Effector memory CD8-positive, alpha-beta T cell (primary cell): ENCODE measurements at regions not wholly inside any gene's neighbourhood (a gene's known extent, or its start where the extent isn't known, plus 50 kb on each side); places are given as distances from the start of the nearest gene placed in this dataset.

ENCODE experiments used
- ATAC-seq: fragments of 150-1000 bp; cut with Tn5 transposase; replicated peaks from 2 replicates; pipeline ENCODE4 v1.10.0; 2021; ENCODE audit warnings: mild to moderate bottlenecking, moderate library complexity
- DNase-seq, 3 experiments: peaks; one replicate each; pipeline ENCODE4 v3.0.0; 2021
- H3K27ac Mint-ChIP-seq, 2 donors: one replicate each; pipeline ENCODE4 v1.8.0; 2022; ENCODE audit warnings: mild to moderate bottlenecking in 2 of 2, mixed read lengths in 2 of 2, moderate library complexity in 2 of 2
- H3K27me3 Mint-ChIP-seq, 2 donors: one replicate each; pipeline ENCODE4 v1.8.0; 2022; ENCODE audit warnings: mixed read lengths in 2 of 2
- H3K36me3 Mint-ChIP-seq: one replicate; pipeline ENCODE4 v1.8.0; 2022; ENCODE audit warnings: mild to moderate bottlenecking, moderate library complexity, mixed read lengths; ENCODE audit not compliant: insufficient read depth
- H3K4me1 Mint-ChIP-seq, 2 donors: one replicate each; pipeline ENCODE4 v1.8.0; 2022; ENCODE audit warnings: low read depth in 2 of 2, mixed read lengths in 2 of 2
- H3K4me3 Mint-ChIP-seq, 2 donors: one replicate each; pipeline ENCODE4 v1.8.0; 2022; ENCODE audit warnings: mild to moderate bottlenecking in 2 of 2, mixed read lengths in 2 of 2, moderate library complexity in 2 of 2
- H3K9me3 Mint-ChIP-seq, 2 donors: one replicate each; pipeline ENCODE4 v1.8.0; 2022; ENCODE audit warnings: mixed read lengths in 2 of 2

DNA sequence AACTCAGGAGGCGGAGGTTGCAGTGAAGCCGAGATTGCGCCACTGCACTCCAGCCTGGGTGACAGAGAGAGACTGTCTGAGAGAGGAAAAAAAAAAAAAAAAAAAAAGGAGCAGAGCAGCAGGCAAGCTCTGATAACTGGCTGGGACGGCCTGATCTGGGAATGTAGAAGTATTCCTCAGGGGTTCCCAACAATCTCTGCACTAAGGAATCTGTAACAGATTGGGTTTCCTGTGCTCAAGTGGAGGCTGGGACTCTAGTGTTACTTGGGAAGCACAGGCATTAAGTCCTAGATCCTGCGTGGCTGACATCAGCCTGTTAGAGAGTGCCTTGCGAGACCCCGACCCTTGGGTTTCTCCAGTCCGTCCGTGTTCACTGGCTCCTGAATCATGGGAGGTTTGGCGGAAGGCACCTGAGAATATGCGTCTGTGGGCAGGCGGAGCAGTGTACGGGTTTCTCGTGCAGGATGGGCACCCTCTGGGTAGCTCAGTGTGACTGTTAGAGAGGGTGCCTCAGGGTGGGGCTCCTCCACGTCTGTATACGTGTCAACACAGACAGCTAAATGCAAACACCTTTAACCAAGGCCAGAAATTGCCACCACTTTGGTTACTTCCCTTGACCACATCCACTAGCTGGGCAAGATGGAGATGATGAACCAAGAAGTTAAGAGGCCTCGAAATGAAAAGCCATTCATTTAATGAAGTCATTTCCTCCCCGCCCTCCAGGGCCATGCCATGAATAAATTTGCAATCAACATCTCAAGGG lies 174.9 kb upstream of the RPL38 start:
- Mint-ChIP-seq H3K4me1 (no peaks in the 10 kb centered on the region), H3K36me3 (no peaks in the 10 kb centered on the region), H3K4me3 (no peak overlapping the region), H3K9me3 (no peaks in the 10 kb centered on the region), H3K27me3 (peaks cover 53 to 89% of the 10 kb centered on the region in 2 donors), H3K27ac (no peak overlapping the region)
- DNase-seq (no peak), ATAC-seq (no peak)

DNA sequence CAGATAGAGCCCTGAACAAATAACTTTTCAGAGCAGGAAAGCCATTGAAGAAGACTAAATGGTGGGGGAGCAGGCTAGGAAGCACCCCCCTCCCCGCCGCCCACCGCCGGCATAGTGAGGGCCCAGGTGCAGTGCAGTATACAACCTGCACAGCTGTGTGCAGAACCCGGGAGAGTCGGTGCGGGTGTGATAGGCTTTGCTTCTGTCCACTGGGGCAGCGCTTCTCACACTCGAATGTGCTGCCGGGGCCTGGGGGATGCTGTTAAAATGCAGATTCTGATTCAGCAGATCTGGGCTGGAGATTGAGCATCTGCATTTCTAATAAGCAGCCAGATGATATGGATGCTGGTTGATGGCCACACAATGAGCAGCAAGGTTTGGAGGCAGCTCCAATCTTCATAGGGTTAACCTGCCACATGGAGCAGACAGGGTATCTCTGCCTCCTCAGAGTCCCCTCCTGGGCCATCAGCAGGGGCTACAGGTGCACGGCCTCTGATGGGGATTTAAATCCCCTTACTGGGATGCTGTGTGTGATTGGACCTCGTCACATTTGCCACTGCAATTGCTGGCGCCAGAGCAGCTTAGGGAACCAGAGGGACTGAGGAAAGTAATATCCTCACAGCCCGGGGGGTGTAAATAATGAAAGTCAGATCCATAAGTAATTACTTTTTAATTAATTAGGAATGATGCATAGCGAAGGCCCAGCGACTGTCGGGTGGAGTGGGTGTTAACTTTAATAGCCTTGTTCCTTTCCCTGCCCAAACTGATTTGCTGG lies 172.0 kb upstream of the RPL38 start:
- ATAC-seq (no peak), DNase-seq (no peak)
- no peak overlapping the region for H3K27ac Mint-ChIP-seq
- H3K36me3 Mint-ChIP-seq, result no peaks in the 10 kb centered on the region
- no peak overlapping the region for H3K4me3 Mint-ChIP-seq
- no peaks in the 10 kb centered on the region for H3K9me3 Mint-ChIP-seq
- peaks cover 50 to 89% of the 10 kb centered on the region in 2 donors for H3K27me3 Mint-ChIP-seq
- no peaks in the 10 kb centered on the region for H3K4me1 Mint-ChIP-seq

- H3K4me1 Mint-ChIP-seq, result no peaks in the 10 kb centered on the region
- peaks cover 52 to 89% of the 10 kb centered on the region in 2 donors for H3K27me3 Mint-ChIP-seq
- no peak overlapping the region for H3K27ac Mint-ChIP-seq
- H3K4me3 Mint-ChIP-seq, result no peak overlapping the region
- ATAC-seq, result no peak
- DNase-seq, result no peak
- no peaks in the 10 kb centered on the region for H3K36me3 Mint-ChIP-seq
- H3K9me3 Mint-ChIP-seq, result no peaks in the 10 kb centered on the region
Measured at GRCh38 chr17:74032222-74032621, 171.3 kb upstream of the RPL38 start.

- Mint-ChIP-seq H3K9me3 (no peaks in the 10 kb centered on the region), H3K36me3 (peaks cover 2% of the 10 kb centered on the region), H3K27ac (no peak overlapping the region), H3K27me3 (peaks cover 27 to 57% of the 10 kb centered on the region in 2 donors), H3K4me3 (no peak overlapping the region), H3K4me1 (no peaks in the 10 kb centered on the region)
- ATAC-seq (no peak), DNase-seq (no peak)
Measured at GRCh38 chr17:74037320-74037719, 166.2 kb upstream of the RPL38 start.

GRCh38 chr17:74040291-74040690 lies 163.2 kb upstream of the RPL38 start:
- Mint-ChIP-seq H3K27me3 (peaks cover 16 to 46% of the 10 kb centered on the region in 2 donors), H3K36me3 (peaks cover 2% of the 10 kb centered on the region), H3K9me3 (no peaks in the 10 kb centered on the region), H3K4me1 (no peaks in the 10 kb centered on the region), H3K27ac (no peak overlapping the region), H3K4me3 (no peak overlapping the region)
- DNase-seq (no peak), ATAC-seq (no peak)

- Mint-ChIP-seq H3K36me3 (peaks cover 2% of the 10 kb centered on the region), H3K4me3 (no peak overlapping the region), H3K9me3 (no peaks in the 10 kb centered on the region), H3K4me1 (no peaks in the 10 kb centered on the region), H3K27ac (no peak overlapping the region), H3K27me3 (peaks cover 16 to 46% of the 10 kb centered on the region in 2 donors)
- ATAC-seq (no peak), DNase-seq (no peak)
Measured at GRCh38 chr17:74040729-74041128, 162.7 kb upstream of the RPL38 start.

DNA sequence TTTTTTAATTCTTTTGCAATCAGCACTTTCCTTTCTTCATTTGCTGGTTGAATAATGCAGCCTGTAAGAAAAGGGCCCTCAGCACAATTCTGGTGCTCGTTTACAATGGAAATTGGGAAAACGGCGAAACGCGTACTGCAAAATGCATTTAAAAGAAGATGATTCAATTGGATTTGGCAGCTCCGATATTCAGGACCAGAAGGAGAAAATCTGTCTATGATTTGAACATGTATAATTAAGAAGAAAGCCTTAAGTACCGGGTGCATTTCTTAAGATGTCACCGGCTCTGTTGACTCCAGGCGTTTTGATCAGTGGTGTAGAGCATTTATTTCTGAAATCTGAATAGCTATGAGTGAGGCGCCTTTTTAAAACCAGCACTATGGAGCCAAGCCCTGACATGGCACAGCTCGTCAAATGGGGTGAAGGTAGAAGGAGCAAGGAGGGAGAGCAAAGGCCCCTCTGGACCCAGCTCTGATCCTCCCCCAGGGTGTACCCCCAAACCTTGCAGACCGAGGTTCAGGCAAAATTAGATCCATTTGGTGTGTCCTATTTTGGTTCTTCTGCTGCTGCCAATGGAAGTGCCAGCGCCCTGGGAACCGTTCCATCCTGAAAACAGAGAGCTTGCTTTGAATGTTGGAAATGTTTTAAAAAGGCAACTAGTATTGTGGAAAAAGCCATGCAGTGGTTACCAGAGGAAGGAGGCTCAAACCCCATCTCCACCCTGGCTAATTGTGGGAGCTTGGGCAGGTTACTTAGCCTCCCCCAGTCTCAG lies 161.4 kb upstream of the RPL38 start:
- DNase-seq, result no peak
- Mint-ChIP-seq H3K36me3 (peaks cover 2% of the 10 kb centered on the region), H3K27me3 (peaks cover 10 to 45% of the 10 kb centered on the region in 2 donors), H3K4me1 (no peaks in the 10 kb centered on the region), H3K27ac (no peak overlapping the region), H3K9me3 (no peaks in the 10 kb centered on the region), H3K4me3 (no peak overlapping the region)
- no peak for ATAC-seq

GRCh38 chr17:74042744-74043486 lies 160.6 kb upstream of the RPL38 start:
- Mint-ChIP-seq H3K9me3 (no peaks in the 10 kb centered on the region), H3K27ac (no peak overlapping the region)
- DNase-seq, result no peak

GRCh38 chr17:74043976-74044375 lies 159.5 kb upstream of the RPL38 start:
- no peaks in the 10 kb centered on the region for H3K9me3 Mint-ChIP-seq
- no peak overlapping the region for H3K27ac Mint-ChIP-seq
- peaks cover 2% of the 10 kb centered on the region for H3K36me3 Mint-ChIP-seq

More at GRCh38 chr17:74042744-74043486, 160.6 kb upstream of the RPL38 start:
- peaks cover 2% of the 10 kb centered on the region for H3K36me3 Mint-ChIP-seq
- ATAC-seq, result no peak
- H3K27me3 Mint-ChIP-seq, result peaks cover 12 to 48% of the 10 kb centered on the region in 2 donors
- H3K4me3 Mint-ChIP-seq, result no peak overlapping the region
- H3K4me1 Mint-ChIP-seq, result peaks cover 0 to 3% of the 10 kb centered on the region in 2 donors

DNA sequence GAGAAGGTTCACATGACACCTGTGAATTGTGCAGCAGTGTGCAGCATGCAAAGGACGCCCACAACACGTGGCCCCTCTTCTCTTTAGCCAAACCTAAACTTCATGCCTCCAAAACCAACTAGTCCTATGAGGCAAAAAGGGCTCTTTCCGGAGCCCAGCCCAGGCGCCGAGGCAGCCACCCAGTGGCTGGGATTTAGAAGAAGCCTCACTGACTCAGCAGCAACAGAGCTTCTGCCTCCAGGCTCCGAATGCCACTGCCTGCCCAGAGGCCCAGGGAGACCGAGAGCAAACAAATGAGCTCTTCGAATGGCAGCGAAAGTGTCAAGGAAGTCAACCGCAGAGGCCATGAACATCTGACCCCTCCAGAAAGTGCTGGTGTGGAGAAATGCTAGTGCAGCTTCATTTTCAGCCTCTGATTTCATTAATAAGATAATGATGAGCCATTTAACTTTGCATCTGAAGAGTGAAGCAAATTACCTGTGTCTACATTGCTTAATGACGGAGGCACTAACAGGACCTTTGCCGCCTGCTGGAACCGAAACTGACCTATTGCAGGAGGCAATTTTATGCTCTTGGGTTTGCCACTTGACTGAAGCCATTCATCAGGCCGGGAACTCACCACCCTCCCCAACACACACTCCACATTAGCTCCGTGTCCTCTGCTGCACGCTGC lies 157.7 kb upstream of the RPL38 start:
- Mint-ChIP-seq H3K9me3 (no peaks in the 10 kb centered on the region), H3K27ac (no peak overlapping the region), H3K4me3 (no peak overlapping the region), H3K27me3 (peaks cover 28 to 61% of the 10 kb centered on the region in 2 donors), H3K4me1 (peaks cover 0 to 3% of the 10 kb centered on the region in 2 donors), H3K36me3 (no peaks in the 10 kb centered on the region)
- DNase-seq (no peak), ATAC-seq (no peak)

More at GRCh38 chr17:74043976-74044375, 159.5 kb upstream of the RPL38 start:
- peaks cover 22 to 49% of the 10 kb centered on the region in 2 donors for H3K27me3 Mint-ChIP-seq
- DNase-seq (no peak), ATAC-seq (no peak)
- no peak overlapping the region for H3K4me3 Mint-ChIP-seq
- H3K4me1 Mint-ChIP-seq, result peaks cover 0 to 3% of the 10 kb centered on the region in 2 donors

GRCh38 chr17:74049167-74049966 lies 154.1 kb upstream of the RPL38 start:
- no peak overlapping the region for H3K4me3 Mint-ChIP-seq
- H3K27ac Mint-ChIP-seq, result no peak overlapping the region
- no peaks in the 10 kb centered on the region for H3K36me3 Mint-ChIP-seq
- no peak for DNase-seq
- H3K27me3 Mint-ChIP-seq, result peaks cover 49 to 94% of the 10 kb centered on the region in 2 donors
- peaks cover 0 to 3% of the 10 kb centered on the region in 2 donors for H3K4me1 Mint-ChIP-seq
- ATAC-seq, result no peak
- H3K9me3 Mint-ChIP-seq, result no peaks in the 10 kb centered on the region

GRCh38 chr17:74049967-74050458 lies 153.5 kb upstream of the RPL38 start:
- H3K27me3 Mint-ChIP-seq, result peaks cover 52 to 94% of the 10 kb centered on the region in 2 donors
- H3K4me3 Mint-ChIP-seq, result no peak overlapping the region
- no peaks in the 10 kb centered on the region for H3K9me3 Mint-ChIP-seq
- DNase-seq, result no peak
- peaks cover 0 to 3% of the 10 kb centered on the region in 2 donors for H3K4me1 Mint-ChIP-seq
- no peaks in the 10 kb centered on the region for H3K36me3 Mint-ChIP-seq
- no peak overlapping the region for H3K27ac Mint-ChIP-seq
- no peak for ATAC-seq
